OCI-LY7 (cell line): ENCODE measurements at regions not wholly inside any gene's neighbourhood (a gene's known extent, or its start where the extent isn't known, plus 50 kb on each side); places are given as distances from the start of the nearest gene placed in this dataset.

Experiments
- CTCF ChIP-seq: fragments of 200-600 bp; sonication (generic); conservative IDR thresholded peaks from 2 replicates; pipeline ENCODE4 v1.5.1; 2014; ENCODE audit warnings: mild to moderate bottlenecking, antibody characterized with exemption, low read length, moderate library complexity, mixed read lengths
- EZH2phosphoT487 ChIP-seq: fragments of 200-600 bp; sonication (generic); IDR thresholded peaks from 2 replicates; pipeline ENCODE4 v1.6.1; 2018; ENCODE audit warnings: low read depth, borderline replicate concordance, mild to moderate bottlenecking, mixed run types, antibody characterized with exemption, low read length, moderate library complexity, mixed read lengths

- TF ChIP-seq CTCF = no peak
- no peak for TF ChIP-seq EZH2phosphoT487
Measured at GRCh38 chr5:2399096-2399495, 352.4 kb downstream of the IRX2 start.
